Loucy (cell line): ENCODE measurements at regions not wholly inside any gene's neighbourhood (a gene's known extent, or its start where the extent isn't known, plus 50 kb on each side); places are given as distances from the start of the nearest gene placed in this dataset.
"Not testable (repeated sequence)": the region's sequence is repeated elsewhere in the genome, so short reads cannot be mapped to it uniquely, and the experiment has no call there.

ENCODE experiments used
- H2AFZ ChIP-seq: fragments of 200-600 bp; sonication (generic); 2 replicates; pipeline ENCODE4 v1.6.0; 2016; ENCODE audit warnings: antibody characterized with exemption, mild to moderate bottlenecking, low read length, moderate library complexity
- H3F3A ChIP-seq: fragments of 200-600 bp; 2 replicates; pipeline ENCODE4 v1.6.0; 2016; ENCODE audit warnings: antibody characterized with exemption, low read depth, mild to moderate bottlenecking
- H3K27me3 ChIP-seq: fragments of 200-600 bp; sonication (generic); 2 replicates; pipeline ENCODE4 v1.6.1; 2014; ENCODE audit warnings: low read length, mild to moderate bottlenecking; ENCODE audit not compliant: insufficient read depth, poor library complexity, severe bottlenecking
- H3K36me3 ChIP-seq: fragments of 200-600 bp; sonication (generic); 2 replicates; pipeline ENCODE4 v1.6.1; 2016; ENCODE audit warnings: low read length; ENCODE audit not compliant: insufficient read depth
- H3K4me1 ChIP-seq: fragments of 200-600 bp; sonication (generic); 2 replicates; pipeline ENCODE4 v1.5.1; 2014; ENCODE audit warnings: low read length, mild to moderate bottlenecking; ENCODE audit not compliant: insufficient read depth, poor library complexity, severe bottlenecking
- H3K4me2 ChIP-seq: fragments of 200-600 bp; sonication (generic); 2 replicates; pipeline ENCODE4 v1.6.0; 2014; ENCODE audit warnings: antibody characterized with exemption, low read length, low read depth, mild to moderate bottlenecking; ENCODE audit not compliant: poor library complexity, severe bottlenecking
- H3K4me3 ChIP-seq: fragments of 200-600 bp; sonication (generic); 2 replicates; pipeline ENCODE4 v1.5.1; 2014; ENCODE audit warnings: low read length, mild to moderate bottlenecking, mixed read lengths; ENCODE audit not compliant: poor library complexity, severe bottlenecking
- H3K79me2 ChIP-seq: fragments of 200-600 bp; sonication (generic); 2 replicates; pipeline ENCODE4 v1.6.1; 2014; ENCODE audit warnings: low read length; ENCODE audit not compliant: insufficient read depth
- H3K9ac ChIP-seq: fragments of 200-600 bp; sonication (generic); 2 replicates; pipeline ENCODE4 v1.6.0; 2014; ENCODE audit warnings: mild to moderate bottlenecking, low read depth, low read length, moderate library complexity; ENCODE audit not compliant: poor library complexity, severe bottlenecking
- H3K9me2 ChIP-seq: fragments of 200-600 bp; sonication (generic); replicated peaks from 2 replicates; pipeline ENCODE4 v1.6.1; 2016; ENCODE audit warnings: low read depth, low read length, mixed read lengths
- H3K9me3 ChIP-seq: fragments of 200-600 bp; sonication (generic); 2 replicates; pipeline ENCODE4 v1.6.1; 2014; ENCODE audit warnings: mild to moderate bottlenecking, antibody characterized with exemption, low read length, low read depth; ENCODE audit not compliant: insufficient read depth
- H4K20me1 ChIP-seq: fragments of 200-600 bp; sonication (generic); 2 replicates; pipeline ENCODE4 v1.6.0; 2014; ENCODE audit warnings: antibody characterized with exemption, low read length, mild to moderate bottlenecking; ENCODE audit not compliant: insufficient read depth, poor library complexity, severe bottlenecking

DNA sequence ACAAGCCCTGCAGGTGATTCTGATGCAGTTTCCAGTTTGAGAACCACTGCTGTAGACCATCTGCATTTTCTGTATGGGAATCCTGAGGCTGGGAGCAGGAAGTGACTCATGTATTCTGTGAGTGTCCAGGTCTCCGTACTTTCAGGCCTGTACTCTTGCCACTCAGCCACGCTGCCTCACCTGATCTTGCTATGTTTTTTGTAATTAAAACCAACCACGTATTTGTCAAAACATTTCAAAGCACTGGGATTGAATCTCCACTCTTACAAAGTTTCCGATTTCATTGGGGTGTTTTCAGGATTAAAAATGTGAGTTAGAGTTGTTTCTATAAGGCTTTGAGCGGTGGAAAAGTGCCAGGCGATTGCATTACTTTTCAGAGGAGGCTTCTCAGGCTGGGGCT, 2907.5 kb downstream of the RPIA start:
- H3K9me2 ChIP-seq, H3K9ac ChIP-seq, H3K4me1 ChIP-seq, H3F3A ChIP-seq, H3K4me3 ChIP-seq, H3K9me3 ChIP-seq, H4K20me1 ChIP-seq, H3K79me2 ChIP-seq, H3K27me3 ChIP-seq, H3K36me3 ChIP-seq, H2AFZ ChIP-seq, H3K4me2 ChIP-seq: not testable (repeated sequence)

DNA sequence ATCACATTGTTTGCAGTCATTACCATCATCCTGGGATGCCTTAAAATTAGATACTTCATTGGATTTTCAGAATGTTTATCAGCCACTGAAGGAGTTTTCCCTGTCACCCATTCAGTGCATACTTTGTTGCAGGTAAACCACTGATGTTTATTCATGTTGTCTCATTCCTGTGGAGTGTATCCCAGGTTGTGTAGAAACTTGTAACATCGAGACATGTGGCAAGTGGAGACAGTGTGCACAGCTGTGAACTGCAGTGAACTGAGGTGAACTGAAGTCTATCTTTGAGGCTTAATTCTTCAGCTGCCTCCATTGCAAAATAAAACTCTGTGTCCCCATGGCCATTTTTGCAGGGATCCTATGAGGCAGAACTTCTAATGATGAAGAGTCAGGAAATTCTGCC, 2911.4 kb downstream of the RPIA start:
- H3K9me2 ChIP-seq, H3K27me3 ChIP-seq, H3F3A ChIP-seq, H3K36me3 ChIP-seq, H4K20me1 ChIP-seq, H3K4me2 ChIP-seq, H3K9me3 ChIP-seq, H3K79me2 ChIP-seq, H3K4me3 ChIP-seq, H3K4me1 ChIP-seq, H3K9ac ChIP-seq, H2AFZ ChIP-seq: not testable (repeated sequence)

DNA sequence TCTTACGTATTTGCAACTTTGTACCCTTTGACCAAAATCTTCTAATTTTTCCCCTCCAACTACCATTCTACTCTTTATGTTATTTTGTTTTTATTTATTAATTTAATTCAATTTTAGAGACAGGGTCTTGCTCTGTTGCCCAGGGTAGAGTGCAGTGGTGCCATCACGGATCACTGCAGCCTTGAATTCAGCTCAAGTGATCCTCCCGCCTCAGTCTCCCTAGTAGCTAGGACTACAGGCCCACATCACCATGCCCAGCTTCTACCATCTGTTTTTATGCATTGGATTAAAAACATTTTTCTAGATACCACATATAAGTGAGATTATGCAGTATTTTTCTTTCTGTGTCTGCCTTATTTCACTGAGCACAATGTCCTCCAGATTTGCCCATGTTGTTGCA, 2912.5 kb downstream of the RPIA start:
- H2AFZ ChIP-seq, H3K4me2 ChIP-seq, H3K9me3 ChIP-seq, H4K20me1 ChIP-seq, H3K9ac ChIP-seq, H3F3A ChIP-seq, H3K4me3 ChIP-seq, H3K27me3 ChIP-seq, H3K79me2 ChIP-seq, H3K36me3 ChIP-seq, H3K4me1 ChIP-seq, H3K9me2 ChIP-seq: not testable (repeated sequence)

DNA sequence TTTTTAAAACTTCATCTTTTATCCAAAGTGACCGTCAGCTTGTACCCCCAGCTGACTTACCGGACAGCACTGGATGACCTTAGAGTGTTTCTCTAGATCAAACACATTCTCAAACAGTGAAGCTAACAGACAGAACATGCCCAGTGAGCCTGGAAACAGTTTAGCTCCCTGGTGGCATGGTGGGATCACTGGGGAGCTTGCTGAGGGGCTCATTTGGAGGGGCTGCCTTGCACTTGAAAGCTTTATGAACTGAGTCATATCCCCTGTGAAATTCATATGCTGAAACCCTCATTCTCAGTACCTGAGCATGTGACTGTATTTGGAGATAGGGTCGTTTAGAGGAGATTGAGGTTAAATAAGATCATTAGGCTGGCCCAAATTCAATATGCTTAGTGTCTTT, 2913.2 kb downstream of the RPIA start:
- H2AFZ ChIP-seq, H4K20me1 ChIP-seq, H3K36me3 ChIP-seq, H3K9me3 ChIP-seq, H3K27me3 ChIP-seq, H3K9me2 ChIP-seq, H3K4me2 ChIP-seq, H3K9ac ChIP-seq, H3K79me2 ChIP-seq, H3K4me1 ChIP-seq, H3F3A ChIP-seq, H3K4me3 ChIP-seq: not testable (repeated sequence)

DNA sequence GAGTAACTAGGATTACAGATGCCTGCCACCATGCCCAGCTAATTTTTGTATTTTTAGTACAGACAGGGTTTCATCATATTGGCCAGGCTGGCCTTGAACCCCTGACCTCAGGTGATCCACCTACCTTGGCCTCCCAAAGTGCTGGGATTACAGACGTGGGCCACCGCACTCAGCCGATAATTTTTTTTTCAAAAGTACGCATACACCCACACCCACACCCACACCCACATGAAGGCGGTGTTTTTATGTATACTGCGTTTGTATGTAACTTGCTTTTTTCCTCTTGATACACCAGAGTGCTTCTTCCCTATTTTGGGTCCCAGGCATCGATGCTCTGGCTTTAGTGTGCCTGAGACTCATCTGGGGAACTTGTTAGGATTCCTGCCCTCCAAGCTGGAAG, 2932.3 kb downstream of the RPIA start:
- not testable (repeated sequence) for H3K9me3 ChIP-seq

DNA sequence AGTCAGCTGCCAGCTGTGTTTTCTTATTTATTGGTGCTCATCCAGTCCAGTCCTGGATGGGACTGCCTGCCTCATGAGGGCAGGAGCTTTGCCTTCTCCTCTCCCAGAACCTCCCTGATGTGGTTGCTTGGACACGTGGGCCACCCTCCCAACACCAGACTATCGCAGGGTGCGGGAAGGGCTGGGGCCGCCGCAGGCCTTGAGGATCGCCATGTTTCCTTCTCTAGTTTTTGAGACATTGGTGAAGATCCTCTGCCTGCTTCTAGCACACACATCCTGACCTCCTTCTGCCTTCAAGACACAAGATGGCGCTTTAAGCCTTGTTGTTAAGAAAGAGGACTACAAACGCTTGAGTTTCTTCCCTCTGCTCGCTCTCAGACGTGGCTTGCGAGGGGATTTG, 2937.0 kb downstream of the RPIA start:
- not testable (repeated sequence) for H3F3A ChIP-seq, H3K9me3 ChIP-seq, H3K79me2 ChIP-seq, H4K20me1 ChIP-seq, H3K4me3 ChIP-seq, H3K4me2 ChIP-seq, H3K4me1 ChIP-seq, H3K9ac ChIP-seq, H3K36me3 ChIP-seq, H2AFZ ChIP-seq, H3K9me2 ChIP-seq, H3K27me3 ChIP-seq

More for the DNA sequence above, 2932.3 kb downstream of the RPIA start:
- not testable (repeated sequence) for H3K27me3 ChIP-seq, H2AFZ ChIP-seq, H3K4me2 ChIP-seq, H3K79me2 ChIP-seq, H3F3A ChIP-seq, H3K36me3 ChIP-seq, H3K9me2 ChIP-seq, H3K4me1 ChIP-seq, H4K20me1 ChIP-seq, H3K9ac ChIP-seq, H3K4me3 ChIP-seq

DNA sequence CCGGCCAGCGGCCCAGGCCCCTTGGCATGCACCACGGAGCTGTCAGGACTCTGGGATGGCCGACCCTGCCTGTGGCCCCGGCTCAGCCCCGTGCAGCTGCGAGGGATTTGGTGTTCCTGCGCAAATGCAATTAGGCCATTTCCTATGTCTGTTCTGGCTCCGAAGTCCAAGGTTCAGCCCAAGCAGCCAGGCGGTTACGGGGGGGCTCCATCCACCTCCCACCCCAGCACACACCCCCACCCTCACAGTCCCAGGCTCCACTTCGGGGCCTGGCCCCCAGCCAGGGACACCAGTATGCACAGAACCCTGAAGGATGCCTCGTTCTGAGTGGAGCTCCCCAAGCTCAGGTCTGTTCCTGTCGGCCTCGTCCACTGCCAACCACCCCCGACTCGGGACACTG, 2965.7 kb downstream of the RPIA start:
- H3K4me2 ChIP-seq, H3K9me2 ChIP-seq, H3K79me2 ChIP-seq, H4K20me1 ChIP-seq, H3F3A ChIP-seq, H3K9ac ChIP-seq, H3K4me1 ChIP-seq, H3K27me3 ChIP-seq, H3K9me3 ChIP-seq, H3K36me3 ChIP-seq, H3K4me3 ChIP-seq, H2AFZ ChIP-seq: not testable (repeated sequence)

DNA sequence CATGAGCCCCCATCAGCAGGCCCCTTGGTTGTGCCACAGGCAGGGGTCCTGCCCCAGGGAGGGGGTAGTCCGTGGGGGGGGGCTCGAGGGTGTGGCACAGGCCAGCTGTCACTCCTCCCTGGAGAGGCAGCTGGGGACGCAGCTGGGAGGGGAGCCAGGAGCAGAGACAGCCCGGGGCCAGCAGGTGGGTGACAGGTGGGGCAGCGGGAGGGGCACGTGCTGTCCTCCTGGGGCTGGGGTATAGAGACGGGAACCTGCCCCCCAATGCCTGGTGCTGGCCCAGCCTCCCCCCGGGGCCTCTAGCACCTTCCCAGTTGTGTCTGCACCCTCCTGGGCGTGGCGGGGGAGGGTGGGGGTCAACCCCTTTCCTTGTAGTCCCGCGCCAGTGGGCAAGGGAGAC, 2966.9 kb downstream of the RPIA start:
- H3K9ac ChIP-seq, H3K36me3 ChIP-seq, H3K27me3 ChIP-seq, H3K9me2 ChIP-seq, H3K4me3 ChIP-seq, H3K9me3 ChIP-seq, H3K79me2 ChIP-seq, H3K4me2 ChIP-seq, H3K4me1 ChIP-seq, H4K20me1 ChIP-seq, H2AFZ ChIP-seq, H3F3A ChIP-seq: not testable (repeated sequence)
